ENCODE measurements at regions not wholly inside any gene's neighbourhood (a gene's known extent, or its start where the extent isn't known, plus 50 kb on each side); places are given as distances from the start of the nearest gene placed in this dataset.

DNA sequence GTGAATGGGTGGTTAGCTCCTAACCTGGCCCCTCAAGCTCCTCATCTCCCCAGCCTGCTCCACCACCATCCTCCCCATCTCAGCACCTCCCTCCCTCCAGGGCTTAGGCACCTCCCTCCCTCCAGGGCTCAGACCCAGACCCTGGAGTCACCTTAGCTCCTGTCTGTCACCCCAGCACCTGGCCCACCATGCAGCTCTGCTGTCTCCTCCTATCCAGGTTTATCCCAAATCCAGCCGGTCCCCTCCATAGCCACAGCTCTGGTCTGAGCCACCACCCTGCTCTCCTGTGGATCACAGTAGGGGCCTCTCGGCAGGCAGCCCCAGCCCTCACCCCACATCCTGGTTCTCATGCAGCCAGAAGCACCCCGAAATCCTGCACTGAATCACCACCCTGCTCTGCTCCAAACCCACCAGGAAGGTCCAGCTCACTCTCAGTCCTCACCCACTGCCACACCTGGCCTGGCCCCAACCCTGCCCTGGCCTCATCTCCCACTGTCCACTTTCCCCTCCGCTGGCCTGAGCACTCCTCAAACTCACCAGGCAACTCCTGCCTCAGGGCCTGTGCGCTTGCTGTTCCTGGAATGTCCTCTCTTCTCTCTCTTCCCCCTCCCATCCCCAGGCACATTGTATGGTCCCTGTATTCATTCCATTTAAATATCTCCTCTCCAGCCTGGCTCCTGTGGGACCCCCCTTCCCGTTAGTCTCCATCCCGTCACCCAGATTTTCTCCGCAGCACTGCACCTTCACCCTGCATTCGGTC is 62.6 kb downstream of the DIO3 start:
- TF ChIP-seq, protein P1, sequence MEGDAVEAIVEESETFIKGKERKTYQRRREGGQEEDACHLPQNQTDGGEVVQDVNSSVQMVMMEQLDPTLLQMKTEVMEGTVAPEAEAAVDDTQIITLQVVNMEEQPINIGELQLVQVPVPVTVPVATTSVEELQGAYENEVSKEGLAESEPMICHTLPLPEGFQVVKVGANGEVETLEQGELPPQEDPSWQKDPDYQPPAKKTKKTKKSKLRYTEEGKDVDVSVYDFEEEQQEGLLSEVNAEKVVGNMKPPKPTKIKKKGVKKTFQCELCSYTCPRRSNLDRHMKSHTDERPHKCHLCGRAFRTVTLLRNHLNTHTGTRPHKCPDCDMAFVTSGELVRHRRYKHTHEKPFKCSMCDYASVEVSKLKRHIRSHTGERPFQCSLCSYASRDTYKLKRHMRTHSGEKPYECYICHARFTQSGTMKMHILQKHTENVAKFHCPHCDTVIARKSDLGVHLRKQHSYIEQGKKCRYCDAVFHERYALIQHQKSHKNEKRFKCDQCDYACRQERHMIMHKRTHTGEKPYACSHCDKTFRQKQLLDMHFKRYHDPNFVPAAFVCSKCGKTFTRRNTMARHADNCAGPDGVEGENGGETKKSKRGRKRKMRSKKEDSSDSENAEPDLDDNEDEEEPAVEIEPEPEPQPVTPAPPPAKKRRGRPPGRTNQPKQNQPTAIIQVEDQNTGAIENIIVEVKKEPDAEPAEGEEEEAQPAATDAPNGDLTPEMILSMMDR (IDR thresholded peaks at IDR 0.05; ENCODE audit: low read length, missing control alignments): no peak
- DNase-seq (ENCODE audit: low read depth): no peak
- no peak overlapping the region for H3K4me3 ChIP-seq (replicated peaks; ENCODE audit: low read depth, low read length)

DNA sequence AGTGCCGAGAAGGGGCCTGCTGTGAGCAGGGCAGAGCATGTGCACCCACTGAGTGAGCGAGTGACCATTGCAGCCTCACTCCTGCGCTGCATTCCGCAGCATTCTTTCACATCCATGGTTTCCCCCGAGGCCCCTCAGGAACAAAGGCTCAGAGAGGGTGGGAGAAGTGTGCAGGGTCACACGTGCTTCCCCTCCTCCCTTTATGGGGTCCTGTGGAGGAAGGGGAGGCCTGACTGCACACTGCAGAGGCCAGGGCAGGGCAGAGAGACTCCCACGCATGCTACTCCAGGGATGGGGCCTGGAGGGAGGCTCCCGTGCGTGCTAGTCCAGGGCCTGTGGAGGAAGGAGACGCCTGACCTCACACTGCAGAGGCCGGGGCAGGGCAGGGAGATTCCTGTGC is 63.2 kb downstream of the DIO3 start:
- TF ChIP-seq, protein P1 (IDR thresholded peaks at IDR 0.05; ENCODE audit: low read length, missing control alignments): no peak

GRCh38 chr14:101625336-101626097 is 64.2 kb downstream of the DIO3 start:
- H3K4me3 ChIP-seq (replicated peaks; ENCODE audit: low read depth, low read length): no peak overlapping the region
- TF ChIP-seq, protein P1 (IDR thresholded peaks at IDR 0.05; ENCODE audit: low read length, missing control alignments): no peak
- DNase-seq (ENCODE audit: low read depth): no peak

More for the DNA sequence above, 63.2 kb downstream of the DIO3 start:
- DNase-seq (ENCODE audit: low read depth): peak; percentile 4
- H3K4me3 ChIP-seq (replicated peaks; ENCODE audit: low read depth, low read length): no peak overlapping the region

DNA sequence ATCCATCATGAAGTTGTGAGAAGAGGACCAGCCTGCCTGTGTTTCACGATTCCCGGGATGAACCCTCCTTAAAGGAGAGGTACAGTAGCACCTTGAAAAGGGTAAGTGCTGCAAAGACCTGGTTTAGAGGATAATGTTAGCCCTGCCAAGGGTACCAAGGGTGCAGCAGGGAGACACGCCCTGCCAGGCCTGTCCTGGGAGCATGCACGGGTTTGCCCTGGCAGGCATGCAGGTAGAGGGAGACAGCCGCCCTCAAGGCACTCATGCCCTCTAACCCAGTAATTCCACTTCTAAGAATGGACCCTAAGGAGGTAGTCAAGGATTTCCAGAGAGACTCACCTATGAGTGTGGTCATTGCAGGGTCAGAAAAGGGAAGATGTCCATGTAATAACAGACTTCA is 65.0 kb downstream of the DIO3 start:
- TF ChIP-seq, protein P1 (IDR thresholded peaks at IDR 0.05; ENCODE audit: low read length, missing control alignments): no peak
- H3K4me3 ChIP-seq (replicated peaks; ENCODE audit: low read depth, low read length): no peak overlapping the region
- no peak for DNase-seq (ENCODE audit: low read depth)

- DNase-seq (ENCODE audit: low read depth): no peak
- TF ChIP-seq, protein P1 (IDR thresholded peaks at IDR 0.05; ENCODE audit: low read length, missing control alignments): no peak
- no peak overlapping the region for H3K4me3 ChIP-seq (replicated peaks; ENCODE audit: low read depth, low read length)
Measured at GRCh38 chr14:101627915-101628262, 66.6 kb downstream of the DIO3 start.

DNA sequence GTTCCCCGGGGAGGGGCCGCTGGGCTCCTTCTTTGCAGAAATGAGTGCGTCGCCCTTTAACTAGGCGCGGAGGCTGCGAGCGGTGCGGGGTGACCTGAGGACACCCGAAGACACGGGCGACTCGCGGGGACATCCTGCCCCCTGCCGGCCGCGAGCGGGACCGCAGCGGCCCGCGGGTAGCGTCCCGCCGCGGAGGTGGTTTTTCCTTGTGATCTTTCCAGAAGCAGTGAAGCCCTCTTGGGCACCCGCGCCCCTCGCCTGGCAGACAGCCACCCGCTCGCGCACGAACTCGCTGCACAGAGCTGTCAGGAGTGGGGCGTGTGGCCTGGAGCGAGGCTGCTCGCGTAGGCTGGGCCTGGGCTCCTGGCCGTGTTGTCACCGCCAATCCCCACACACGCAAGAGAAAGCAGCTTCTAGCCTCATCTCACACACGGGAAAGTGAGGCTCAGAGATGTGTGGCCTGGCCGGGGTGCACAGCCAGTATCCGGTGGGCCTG is 67.2 kb downstream of the DIO3 start:
- H3K4me3 ChIP-seq (replicated peaks; ENCODE audit: low read depth, low read length): no peak overlapping the region
- TF ChIP-seq, protein P1 (IDR thresholded peaks at IDR 0.05; ENCODE audit: low read length, missing control alignments): peak; percentile 57
- peak; percentile 65 for DNase-seq (ENCODE audit: low read depth)
